Activated naive CD4-positive, alpha-beta T cell treated with anti-CD3 and anti-CD28 coated beads, Interleukin-2, amount 50 U/mL, for 24 hours (primary cell): ENCODE measurements at regions not wholly inside any gene's neighbourhood (a gene's known extent, or its start where the extent isn't known, plus 50 kb on each side); places are given as distances from the start of the nearest gene placed in this dataset.

ENCODE experiments used
- H3K27ac Mint-ChIP-seq: one replicate; pipeline ENCODE4 v1.8.0; 2021; ENCODE audit warnings: mild to moderate bottlenecking, mixed read lengths
- H3K27me3 Mint-ChIP-seq: one replicate; pipeline ENCODE4 v1.8.0; 2021; ENCODE audit warnings: mixed read lengths
- H3K36me3 Mint-ChIP-seq: one replicate; pipeline ENCODE4 v1.8.0; 2021; ENCODE audit warnings: mixed read lengths
- H3K4me1 Mint-ChIP-seq: one replicate; pipeline ENCODE4 v1.8.0; 2021; ENCODE audit warnings: mixed read lengths
- H3K4me3 Mint-ChIP-seq: one replicate; pipeline ENCODE4 v1.8.0; 2021; ENCODE audit warnings: mild to moderate bottlenecking, mixed read lengths
- H3K9me3 Mint-ChIP-seq: one replicate; pipeline ENCODE4 v1.8.0; 2021; ENCODE audit warnings: mixed read lengths

DNA sequence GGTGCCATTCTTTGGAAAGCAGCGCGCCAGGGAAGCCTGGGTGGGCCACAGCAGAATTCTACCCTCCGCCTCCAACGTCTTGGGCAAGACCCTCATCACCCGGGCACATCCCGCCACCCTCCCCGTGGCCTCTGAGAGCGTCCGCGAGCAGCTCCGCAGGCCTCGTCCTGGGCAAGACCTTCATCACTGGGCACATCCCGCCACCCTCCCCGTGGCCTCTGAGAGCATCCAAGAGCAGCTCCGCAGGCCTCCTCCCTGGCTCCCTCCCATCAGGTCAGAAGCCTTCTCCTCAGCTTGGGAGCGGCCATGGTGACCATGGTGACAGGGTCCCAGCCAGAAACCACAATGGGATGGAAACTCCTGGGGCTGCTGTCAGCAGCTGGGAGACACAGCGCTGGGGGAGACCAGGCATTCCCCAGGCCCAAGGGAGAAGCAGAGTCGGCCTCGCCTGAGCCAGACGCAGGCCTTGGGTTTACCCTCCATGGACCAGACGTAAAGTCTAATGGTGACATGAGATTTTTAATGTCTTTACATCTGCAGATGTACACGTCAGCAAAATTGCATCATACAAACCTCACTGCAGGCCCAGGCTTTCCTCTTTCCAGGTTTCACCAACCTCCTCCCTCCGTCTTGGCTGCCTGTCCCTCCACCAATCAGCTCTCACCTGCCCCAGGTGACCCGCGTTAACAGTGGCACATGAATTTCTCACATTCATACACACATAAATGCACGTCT is 55.1 kb upstream of the PPP2R2D start:
- H3K9me3 Mint-ChIP-seq = no peaks in the 10 kb centered on the region
- H3K27ac Mint-ChIP-seq = no peak overlapping the region
- no peaks in the 10 kb centered on the region for H3K27me3 Mint-ChIP-seq

DNA sequence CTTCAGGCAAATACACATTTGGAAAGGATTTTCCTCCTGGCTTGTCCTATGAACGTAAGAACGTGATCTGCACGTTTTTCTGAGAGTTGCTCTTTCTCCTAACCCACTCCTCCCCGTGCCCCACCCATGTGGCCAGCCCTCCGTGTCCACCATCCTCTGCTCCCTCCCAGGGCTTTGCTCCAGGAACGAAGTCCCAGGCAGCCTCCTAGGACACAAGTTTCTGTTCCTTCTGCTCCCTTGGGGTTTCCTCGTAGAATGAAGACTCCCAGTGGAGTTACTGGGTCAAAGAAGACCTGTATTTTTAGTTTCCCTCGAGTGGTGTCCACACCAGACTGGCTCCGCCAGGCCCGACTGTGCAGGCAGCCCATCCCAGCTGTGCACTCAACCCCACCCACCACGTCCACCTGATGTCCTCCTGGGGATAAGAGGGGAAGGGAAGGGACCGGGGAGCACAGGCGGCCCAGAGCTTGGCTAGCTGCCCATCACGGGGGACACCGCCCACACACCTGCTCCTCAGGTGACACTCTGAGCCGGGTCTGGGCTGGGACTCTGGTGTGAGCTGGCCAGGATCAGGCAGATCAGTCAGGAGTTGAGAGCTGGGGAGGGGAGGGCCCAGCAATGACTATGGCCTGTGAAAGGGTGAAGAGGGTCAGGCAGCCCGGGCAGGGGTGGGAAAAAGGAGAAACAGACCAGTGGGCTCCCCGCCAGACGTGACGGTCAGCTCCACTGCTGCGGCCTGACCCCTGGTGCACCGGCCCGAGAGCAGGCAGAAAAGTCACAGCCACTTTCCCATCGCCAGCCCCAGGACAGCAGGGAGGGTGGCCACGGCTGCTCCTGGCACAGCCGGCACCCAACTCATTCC is 54.3 kb upstream of the PPP2R2D start:
- no peak overlapping the region for H3K27ac Mint-ChIP-seq
- H3K4me3 Mint-ChIP-seq = no peak overlapping the region
- H3K27me3 Mint-ChIP-seq = no peaks in the 10 kb centered on the region
- H3K9me3 Mint-ChIP-seq = no peaks in the 10 kb centered on the region
- H3K4me1 Mint-ChIP-seq = no peaks in the 10 kb centered on the region
- no peaks in the 10 kb centered on the region for H3K36me3 Mint-ChIP-seq

More for the DNA sequence above, 55.1 kb upstream of the PPP2R2D start:
- Mint-ChIP-seq H3K36me3 (no peaks in the 10 kb centered on the region), H3K4me3 (no peak overlapping the region), H3K4me1 (no peaks in the 10 kb centered on the region)

DNA sequence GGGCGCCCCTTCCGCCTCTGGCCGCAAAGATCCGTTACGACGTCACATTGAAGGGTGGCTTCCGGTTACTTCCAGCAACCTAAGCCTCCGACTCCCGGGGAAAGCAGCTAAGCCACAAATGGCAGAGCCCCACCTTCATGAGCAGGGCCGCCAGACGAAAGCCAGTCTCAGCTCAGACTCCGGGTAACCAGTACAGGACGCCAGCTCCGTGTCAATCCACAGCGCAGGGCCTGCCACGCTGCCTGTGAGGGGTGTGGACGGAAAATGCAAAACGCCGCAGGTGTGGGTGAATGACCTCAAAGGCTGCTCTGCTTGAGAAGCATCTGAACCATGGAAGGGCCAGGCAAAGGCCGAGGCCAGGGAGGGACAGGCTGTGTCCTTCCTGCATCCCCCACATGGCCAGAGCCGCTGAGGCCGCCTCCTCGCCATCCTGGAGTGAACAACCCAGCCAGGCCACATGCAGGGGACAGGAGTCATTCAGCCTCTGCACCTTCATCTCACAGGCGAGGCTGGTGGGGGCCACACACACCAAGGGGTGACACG is 53.5 kb upstream of the PPP2R2D start:
- Mint-ChIP-seq H3K36me3 (no peaks in the 10 kb centered on the region), H3K4me3 (no peak overlapping the region), H3K27ac (no peak overlapping the region), H3K9me3 (no peaks in the 10 kb centered on the region), H3K4me1 (no peaks in the 10 kb centered on the region), H3K27me3 (no peaks in the 10 kb centered on the region)

DNA sequence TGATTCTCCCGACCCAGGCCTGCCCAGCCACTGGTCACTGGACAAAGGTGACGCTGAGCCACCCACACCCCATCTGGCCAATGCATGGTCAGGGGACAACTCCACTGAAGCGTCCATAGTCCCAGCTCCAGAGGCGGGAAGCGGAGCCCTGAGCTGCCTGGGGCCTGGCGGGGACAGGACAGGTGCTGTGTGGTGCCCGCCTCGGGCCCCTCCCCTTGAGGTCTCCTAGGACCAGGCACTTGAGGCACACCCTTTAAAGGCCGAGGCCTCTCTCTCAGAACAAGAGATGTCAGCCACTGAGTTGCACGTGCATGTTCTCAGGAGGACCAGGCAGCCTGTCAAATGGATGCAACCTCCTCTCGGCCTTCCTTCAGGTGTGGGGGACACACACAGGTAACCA is 52.5 kb upstream of the PPP2R2D start:
- Mint-ChIP-seq H3K4me3 (no peak overlapping the region), H3K4me1 (no peaks in the 10 kb centered on the region), H3K9me3 (no peaks in the 10 kb centered on the region), H3K27me3 (no peaks in the 10 kb centered on the region), H3K27ac (no peak overlapping the region), H3K36me3 (no peaks in the 10 kb centered on the region)

DNA sequence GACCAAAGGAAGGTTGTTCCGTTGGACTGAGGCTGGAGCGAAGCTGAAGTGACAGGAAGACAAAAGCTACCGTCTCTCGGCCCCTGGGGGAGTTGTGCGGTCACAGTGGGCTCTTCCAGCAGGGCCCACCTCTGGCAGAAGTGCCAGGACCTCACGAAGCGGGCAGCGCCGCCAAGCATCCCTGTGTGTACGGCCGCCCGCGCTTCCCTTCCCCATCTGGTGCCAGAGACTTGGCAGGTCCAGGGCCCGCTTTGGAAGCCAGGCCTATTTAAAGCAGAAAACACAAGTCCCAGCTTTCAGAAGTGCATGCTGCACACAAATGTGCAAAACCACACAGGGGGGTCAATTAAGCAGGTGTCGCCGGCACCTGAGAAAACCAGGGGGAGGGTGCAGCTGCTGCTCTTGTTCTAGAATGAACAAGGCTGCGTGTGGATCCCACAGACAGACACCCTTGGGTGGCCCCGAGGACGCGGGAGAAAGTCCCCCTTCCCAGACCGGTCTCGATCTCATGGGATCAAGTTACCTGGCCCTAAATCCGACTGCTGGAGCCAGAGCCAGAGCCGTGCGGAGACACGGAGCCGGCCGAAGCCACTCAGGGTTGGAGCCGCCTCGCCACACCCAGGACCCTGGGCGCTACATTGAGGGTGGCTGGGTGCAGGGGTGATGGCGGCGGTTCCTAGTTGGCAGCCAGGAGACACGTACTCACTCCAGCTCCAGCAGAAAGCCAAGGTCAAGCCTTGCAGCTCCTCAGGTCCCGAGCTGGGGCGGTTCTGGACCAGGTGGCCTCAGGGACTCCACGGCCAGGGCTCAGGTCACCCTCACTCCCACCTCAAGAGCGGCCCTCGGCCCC is 51.8 kb upstream of the PPP2R2D start:
- H3K27ac Mint-ChIP-seq = no peak overlapping the region
- no peaks in the 10 kb centered on the region for H3K27me3 Mint-ChIP-seq

DNA sequence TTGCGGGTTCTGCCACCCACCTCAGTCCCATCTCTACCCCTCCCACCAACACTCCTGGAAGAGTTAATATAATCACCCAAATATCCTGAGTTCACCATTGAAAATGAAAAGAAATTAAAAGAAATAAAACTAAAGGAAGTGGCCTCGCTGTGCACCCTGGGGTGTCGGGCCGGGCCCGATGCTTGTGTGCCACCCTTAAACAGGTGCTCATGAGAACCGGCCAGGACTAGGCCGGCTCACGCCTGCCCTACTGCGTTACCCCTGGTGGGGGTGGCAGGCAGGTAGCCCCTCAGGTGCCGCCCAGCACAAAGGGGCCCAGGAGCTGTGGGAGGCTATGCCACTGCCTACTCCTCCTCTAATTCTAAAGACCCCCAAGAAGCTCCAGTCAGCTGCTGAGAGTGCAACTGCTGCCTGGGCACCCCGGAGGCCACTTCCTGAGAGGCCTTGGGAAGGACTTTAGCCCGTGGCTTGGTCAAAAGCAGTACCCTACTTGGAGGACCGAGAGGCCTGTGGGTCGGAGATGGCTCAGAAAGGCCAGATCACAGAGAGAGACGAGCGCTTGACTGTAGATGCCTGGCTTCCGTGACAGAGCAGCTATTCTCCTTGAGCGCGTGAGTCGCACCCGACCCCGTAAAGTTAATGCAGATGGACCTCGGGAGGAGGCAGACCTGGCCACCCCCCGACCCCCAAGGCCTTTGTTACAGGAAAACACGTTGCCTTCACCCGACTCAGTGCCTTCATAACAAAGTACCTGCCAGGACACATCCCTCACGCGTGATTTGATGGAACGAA is 51.0 kb upstream of the PPP2R2D start:
- Mint-ChIP-seq H3K4me3 (no peak overlapping the region), H3K4me1 (no peaks in the 10 kb centered on the region), H3K27me3 (no peaks in the 10 kb centered on the region), H3K36me3 (no peaks in the 10 kb centered on the region), H3K9me3 (no peaks in the 10 kb centered on the region), H3K27ac (no peak overlapping the region)

More for the DNA sequence above, 51.8 kb upstream of the PPP2R2D start:
- H3K9me3 Mint-ChIP-seq = no peaks in the 10 kb centered on the region
- H3K4me1 Mint-ChIP-seq = no peaks in the 10 kb centered on the region
- H3K36me3 Mint-ChIP-seq = no peaks in the 10 kb centered on the region
- no peak overlapping the region for H3K4me3 Mint-ChIP-seq

DNA sequence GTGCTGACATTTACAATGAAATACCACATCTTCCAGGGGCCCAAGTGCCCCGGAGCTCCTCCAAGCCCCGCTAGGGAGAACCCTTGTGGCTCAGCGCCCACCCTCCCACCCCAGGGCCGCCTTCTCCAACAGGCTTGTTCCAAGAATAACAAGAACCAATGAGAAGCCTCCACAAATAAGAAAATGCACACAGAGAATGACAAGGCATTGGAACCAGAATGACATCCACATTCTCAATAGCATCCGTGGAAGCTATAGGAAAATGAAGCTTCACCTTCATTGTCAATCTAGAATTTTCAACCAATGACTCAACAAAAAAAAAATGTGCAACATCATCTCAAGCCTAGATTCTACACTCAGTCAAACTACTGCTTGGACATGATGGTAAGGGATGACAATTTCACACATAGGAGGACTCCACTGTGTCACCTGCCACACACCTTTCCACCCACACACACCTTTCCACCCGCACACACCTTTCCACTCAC is 50.4 kb upstream of the PPP2R2D start:
- Mint-ChIP-seq H3K27ac (no peak overlapping the region), H3K4me1 (no peaks in the 10 kb centered on the region), H3K27me3 (no peaks in the 10 kb centered on the region), H3K36me3 (no peaks in the 10 kb centered on the region), H3K4me3 (no peak overlapping the region), H3K9me3 (no peaks in the 10 kb centered on the region)
